GM19239 (cell line): ENCODE measurements at regions not wholly inside any gene's neighbourhood (a gene's known extent, or its start where the extent isn't known, plus 50 kb on each side); places are given as distances from the start of the nearest gene placed in this dataset.
A peak's percentile ranks its signal among the peaks of the same experiment; 100 is the strongest.
"Not testable (repeated sequence)": the region's sequence is repeated elsewhere in the genome, so short reads cannot be mapped to it uniquely, and the experiment has no call there.

Source experiments
- DNase-seq: peaks from one replicate; pipeline ENCODE4 v3.0.0; 2011; ENCODE audit warnings: low spot score; ENCODE audit not compliant: insufficient read length
- FAIRE-seq: peaks from 2 replicates; lab custom pipeline; 2011; peaks lifted over from hg19 to GRCh38; lab: Jason Lieb, UNC

GRCh38 chr3:150142936-150143335 is 172.2 kb upstream of the PFN2 start:
- FAIRE-seq (no peak), DNase-seq (no peak)

- DNase-seq = no peak
- FAIRE-seq = no peak
These were observed 171.2 kb upstream of the PFN2 start for GRCh38 chr3:150141790-150142326.

DNA sequence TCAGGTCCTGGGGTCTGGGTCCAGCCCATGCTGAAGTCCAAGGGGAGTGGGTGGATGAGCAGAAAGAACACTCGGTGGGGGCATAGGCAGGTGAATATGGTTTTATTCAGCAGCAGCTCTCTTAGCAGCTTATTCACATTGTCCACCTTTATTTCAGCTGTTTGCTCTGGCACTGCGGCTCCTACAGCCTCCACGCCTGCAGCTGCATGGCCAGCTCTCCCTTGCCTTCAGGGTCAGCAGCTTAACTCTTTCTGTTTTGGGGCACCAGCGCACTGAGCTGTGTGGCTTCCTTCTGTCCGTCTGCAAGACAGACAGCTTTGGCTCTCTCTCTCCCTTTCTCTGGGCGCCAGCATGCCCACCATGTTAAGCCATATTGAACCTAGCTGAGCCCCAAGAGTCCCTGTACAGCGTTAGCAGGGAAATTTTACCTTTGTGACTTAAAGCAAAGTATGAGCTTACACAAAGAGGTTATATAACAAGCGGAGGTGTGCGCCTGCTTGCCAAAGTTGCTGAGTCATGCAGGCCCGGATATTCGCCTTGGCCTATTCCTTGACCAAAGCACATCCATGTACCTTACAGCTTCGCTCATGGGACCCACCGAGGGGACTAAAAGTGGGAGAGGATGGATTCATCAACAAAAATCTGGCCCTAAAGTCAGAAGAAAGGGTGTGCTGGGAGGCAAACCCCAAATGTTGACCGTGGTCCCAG is 170.1 kb upstream of the PFN2 start:
- DNase-seq (no peak), FAIRE-seq (no peak)

DNA sequence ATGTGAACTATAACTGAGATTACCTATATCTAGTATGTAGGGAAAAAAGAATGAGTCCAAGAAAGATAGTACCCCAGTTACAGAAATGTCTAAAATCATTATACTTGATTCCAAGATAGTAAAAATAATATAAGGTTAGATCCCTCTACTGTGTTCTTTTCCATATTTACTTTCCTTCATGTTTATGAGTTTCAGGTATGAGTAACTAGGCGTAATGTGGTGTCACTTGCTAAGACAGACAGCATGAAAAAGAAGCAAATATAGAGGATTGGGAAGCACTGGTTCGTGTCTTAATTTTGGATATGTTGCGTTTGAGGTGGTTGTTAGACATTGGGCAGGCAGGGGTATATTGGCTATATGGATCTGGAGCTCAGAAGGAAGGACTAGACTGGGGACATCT is 168.1 kb upstream of the PFN2 start:
- no peak for FAIRE-seq
- DNase-seq = no peak

DNA sequence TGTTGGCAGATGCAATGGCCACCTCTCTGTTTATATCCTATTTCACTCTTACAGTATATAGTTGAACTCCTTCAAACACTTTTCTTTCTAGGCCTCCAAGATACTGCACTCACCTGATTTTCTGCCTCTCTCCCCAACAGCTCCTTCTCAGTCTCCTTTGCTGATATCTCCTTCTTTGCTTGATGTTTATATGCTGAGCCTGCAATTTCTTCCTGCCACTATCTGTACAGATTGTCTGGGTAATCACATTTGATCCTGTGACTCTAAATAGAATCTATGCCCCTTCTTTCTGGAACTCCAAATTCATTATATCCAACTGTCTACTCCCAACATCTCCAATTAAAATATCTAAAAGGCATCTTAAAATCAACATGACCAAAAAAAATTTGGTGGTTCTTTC is 165.5 kb upstream of the PFN2 start:
- DNase-seq (no peak), FAIRE-seq (no peak)

- DNase-seq = no peak
These were observed 164.6 kb upstream of the PFN2 start for GRCh38 chr3:150135287-150135721.

GRCh38 chr3:150133293-150133692 is 162.6 kb upstream of the PFN2 start:
- DNase-seq (no peak), FAIRE-seq (no peak)

More at GRCh38 chr3:150135287-150135721, 164.6 kb upstream of the PFN2 start:
- no peak for FAIRE-seq

GRCh38 chr3:150132101-150132749 is 161.5 kb upstream of the PFN2 start:
- no peak for FAIRE-seq
- no peak for DNase-seq

DNA sequence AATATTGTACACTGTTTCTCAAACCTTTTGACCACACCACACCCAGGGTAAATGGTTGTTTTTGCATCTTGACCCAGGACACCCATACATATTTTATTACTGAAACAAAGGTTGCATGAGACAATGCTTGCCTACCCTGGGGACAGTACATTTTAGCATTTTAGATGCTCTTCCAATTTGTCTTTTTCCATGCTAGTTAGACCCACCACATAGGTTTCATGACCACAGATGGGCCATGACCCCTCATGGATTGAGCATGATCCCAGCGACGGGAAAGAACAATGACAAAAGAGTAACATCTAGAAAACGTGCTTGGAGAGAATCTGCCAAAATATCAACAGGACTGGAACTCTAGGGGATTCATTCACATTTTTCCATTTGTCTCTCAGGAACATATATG is 161.0 kb upstream of the PFN2 start:
- no peak for DNase-seq
- FAIRE-seq = no peak

DNA sequence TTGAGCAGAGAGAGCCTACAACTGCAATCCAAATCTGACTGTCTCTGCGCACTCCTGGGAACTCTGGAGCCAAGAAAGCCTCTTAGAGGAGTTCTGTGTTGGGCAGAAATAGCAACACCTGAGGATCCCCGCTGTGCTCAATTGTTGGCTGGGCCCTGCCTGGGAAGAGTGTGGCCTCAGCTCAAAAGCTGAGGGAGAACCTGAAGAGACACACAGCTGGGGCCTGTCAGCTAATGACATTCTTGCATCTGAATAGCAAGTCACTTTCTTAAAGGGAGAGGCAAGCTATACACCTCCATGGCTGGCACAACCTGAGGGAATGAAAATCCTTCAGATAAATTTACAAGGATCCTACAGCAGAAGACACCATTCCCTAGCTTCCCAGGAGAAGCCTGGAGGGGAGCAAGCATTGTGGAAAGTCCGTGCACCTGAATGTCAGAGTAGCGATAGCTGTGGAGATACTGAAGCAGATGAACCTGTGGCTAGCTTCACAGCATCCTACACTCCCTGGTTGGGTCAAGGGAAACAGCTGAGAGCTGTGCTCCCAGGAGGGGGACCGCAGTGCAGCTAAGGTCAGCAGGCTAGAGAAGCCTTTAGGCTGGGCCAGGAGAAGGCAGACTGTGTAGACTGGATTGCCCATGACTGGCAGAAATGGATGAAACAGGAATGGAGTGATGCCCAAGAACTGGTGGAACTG is 159.9 kb upstream of the PFN2 start:
- DNase-seq (no peak), FAIRE-seq (no peak)

- DNase-seq = no peak
- FAIRE-seq = no peak
These were observed 158.5 kb upstream of the PFN2 start for GRCh38 chr3:150129166-150129565.

- FAIRE-seq (no peak), DNase-seq (no peak)
These were observed 157.4 kb upstream of the PFN2 start for GRCh38 chr3:150128126-150128525.

- no peak for DNase-seq
- FAIRE-seq = no peak
These were observed 156.4 kb upstream of the PFN2 start for GRCh38 chr3:150127011-150127490.

GRCh38 chr3:150124142-150124541 is 153.4 kb upstream of the PFN2 start:
- no peak for DNase-seq
- FAIRE-seq = peak; percentile 57

- FAIRE-seq, DNase-seq: not testable (repeated sequence)
These were observed 152.6 kb upstream of the PFN2 start for GRCh38 chr3:150123249-150123648.

- no peak for DNase-seq
- no peak for FAIRE-seq
These were observed 147.5 kb upstream of the PFN2 start for GRCh38 chr3:150118219-150118618.

DNA sequence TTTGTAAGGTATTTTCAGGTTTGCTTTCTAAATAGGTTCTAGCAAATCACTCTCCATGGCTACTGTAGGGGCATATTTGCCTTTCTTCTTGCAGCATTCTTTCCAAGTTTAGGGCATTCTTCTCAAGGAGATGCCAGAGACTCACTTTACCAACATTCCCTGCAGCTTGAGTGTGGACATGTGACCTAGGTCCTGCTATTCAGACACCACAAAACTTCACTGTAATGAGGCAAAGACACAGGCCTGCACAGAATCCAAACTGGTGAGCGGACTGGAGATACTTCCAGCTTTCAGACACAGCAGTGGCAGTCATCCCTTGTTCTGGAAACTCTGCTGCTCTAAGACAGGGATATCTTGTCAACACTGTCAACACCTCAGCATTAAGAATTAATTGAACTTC is 146.4 kb upstream of the PFN2 start:
- no peak for FAIRE-seq

DNA sequence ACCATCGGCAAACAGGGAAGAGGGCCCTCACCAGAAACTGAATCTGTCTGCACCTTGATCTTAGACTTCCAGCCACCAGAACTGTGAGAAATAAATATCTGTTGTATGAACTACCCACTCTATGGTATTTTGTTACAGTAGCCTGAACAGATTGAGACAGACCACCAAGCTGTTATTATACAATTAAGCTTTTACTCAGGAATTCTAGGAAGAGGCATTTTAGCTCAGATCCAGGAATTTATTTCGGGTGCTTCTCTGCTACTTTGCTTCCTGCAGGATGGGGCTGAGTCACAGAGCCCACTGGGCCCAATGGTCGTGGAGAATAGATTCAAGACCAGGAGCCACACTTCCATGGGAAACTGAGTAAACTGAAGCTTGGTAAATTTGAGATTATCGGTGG is 145.5 kb upstream of the PFN2 start:
- DNase-seq (no peak), FAIRE-seq (no peak)

More for the DNA sequence above, 146.4 kb upstream of the PFN2 start:
- no peak for DNase-seq

DNA sequence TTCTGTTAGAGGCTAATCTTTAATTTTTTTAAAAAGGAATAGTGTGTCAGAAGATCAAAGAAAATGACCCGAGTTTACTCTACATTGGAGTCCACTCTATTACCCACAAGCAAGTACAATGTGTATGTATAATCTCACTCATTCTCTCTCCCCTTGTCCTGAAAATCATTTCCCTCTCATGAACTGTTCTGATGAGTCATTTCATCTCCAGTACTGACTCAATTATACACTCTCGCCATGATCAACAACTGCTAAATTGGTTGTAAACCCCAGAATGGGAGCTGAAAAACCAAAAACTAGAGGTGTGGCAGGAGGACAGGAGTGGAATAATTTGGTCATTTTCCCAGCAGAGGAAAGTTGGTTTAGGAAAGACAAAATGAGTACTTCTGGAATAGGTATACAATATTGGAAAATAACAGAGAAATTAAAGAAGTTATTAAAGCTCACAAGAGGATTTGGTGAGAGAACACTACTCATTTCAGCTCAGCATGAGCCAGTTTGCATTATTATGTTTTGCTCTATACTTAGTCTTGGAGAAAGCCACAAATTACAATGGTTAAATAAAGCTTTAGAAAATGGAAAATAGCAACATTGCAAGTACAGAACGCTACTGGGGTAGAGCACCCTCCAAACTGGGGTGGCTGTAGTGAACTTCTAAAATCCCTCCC is 144.3 kb upstream of the PFN2 start:
- FAIRE-seq (peak; percentile 23), DNase-seq (no peak)

- no peak for DNase-seq
- FAIRE-seq = no peak
These were observed 143.6 kb upstream of the PFN2 start for GRCh38 chr3:150114273-150114672.
